ENCODE measurements at regions not wholly inside any gene's neighbourhood (a gene's known extent, or its start where the extent isn't known, plus 50 kb on each side); places are given as distances from the start of the nearest gene placed in this dataset.
"Not testable (repeated sequence)": the region's sequence is repeated elsewhere in the genome, so short reads cannot be mapped to it uniquely, and the experiment has no call there.

DNA sequence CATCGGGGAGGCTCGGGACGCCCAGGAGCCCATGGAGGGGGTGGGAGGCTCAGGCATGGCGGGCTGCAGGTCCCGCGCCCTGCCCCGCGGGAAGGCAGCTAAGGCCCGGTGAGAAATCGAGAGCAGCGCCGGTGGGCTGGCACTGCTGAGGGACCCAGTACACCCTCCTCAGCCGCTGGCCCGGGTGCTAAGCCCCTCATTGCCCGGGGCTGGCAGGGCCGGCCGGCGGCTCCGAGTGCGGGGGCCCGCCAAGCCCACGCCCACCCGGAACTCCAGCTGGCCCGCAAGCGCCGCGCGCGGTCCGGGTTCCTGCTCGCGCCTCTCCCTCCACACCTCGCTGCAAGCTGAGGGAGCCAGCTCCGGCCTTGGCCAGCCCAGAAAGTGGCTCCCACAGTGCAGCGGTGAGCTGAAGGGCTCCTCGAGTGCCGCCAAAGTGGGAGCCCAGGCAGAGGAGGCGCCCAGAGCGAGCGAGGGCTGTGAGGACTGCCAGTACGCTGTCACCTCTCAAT, 195.0 kb upstream of the PIK3R1 start:
- DNase-seq, result not testable (repeated sequence)

DNA sequence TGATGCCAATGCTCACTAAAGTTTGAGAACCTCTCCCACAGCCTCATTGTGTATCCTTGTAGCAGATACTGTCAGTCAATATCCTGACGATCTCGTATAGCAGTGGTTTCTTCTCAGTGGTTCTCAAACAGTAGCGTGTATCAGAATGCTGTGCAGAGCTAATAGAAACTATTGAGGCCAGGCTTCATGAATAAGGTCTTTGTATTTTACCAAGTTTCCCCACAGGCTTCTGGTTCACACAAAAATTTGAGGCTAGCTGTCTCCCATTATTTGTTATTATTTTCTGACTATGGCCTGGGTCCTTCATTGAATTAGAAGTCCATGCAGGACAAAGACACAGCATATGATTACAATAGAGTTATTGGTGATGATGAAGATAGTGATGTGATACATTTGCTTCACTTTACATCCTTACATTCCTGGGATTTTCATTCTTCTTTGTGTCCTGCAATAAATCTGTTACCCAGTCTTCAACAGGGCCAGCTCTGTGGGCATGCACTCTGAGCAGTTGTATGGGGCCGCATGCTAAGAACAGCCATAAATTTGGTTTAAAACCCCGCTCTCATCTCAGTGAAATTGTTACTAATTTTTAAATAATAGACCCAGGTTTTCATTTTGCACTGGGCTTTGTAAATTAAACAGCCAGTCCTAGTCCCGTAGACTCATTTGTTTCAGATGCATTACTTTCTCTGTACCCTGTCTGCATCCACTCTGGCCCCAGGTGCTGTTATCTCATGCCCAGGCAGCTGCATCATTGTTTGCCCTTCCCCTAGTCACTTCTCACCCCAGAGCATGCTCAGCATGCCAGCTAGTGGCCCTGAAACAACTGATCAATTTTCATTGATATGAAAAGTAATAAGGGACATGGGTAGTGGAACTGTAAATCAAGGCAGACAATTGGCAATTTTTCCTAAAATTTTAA, 199.9 kb upstream of the PIK3R1 start:
- no peak for DNase-seq

DNA sequence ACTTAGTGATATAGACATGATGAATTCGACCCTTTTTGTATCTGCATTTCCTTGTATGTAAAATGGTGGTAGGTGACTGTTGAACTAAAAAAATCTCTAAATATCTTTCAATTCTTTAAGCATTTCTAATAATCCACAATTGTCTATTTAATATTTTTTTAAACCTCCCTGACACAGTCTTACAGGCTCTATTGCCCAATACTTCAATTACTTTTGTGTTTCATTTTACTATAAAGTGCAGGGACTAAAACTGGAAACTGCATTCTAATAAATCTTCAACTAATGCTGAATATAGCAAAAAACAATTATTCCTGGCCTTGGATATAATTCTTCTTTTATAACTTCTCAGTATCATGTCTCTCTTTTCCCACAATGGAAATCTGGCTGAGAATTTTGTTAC, 202.7 kb upstream of the PIK3R1 start:
- no peak for DNase-seq

DNA sequence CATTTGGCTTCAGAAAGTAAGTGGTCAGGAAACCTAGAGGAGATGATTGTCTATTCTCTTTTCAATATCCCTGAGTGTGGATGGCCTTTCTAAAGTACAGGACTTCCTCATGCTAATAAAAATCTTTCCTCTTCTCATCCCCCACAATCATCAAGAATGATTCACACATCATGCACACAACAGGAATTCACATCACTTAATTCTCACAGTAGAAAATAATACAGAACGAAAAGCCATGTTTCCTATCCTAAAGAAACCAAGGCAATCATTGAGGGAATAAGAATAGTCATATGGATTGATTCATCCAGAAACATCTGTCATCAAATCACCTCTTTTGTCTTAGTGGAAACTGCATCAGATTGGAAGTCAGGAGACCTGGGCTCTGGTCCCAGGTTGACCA, 203.1 kb upstream of the PIK3R1 start:
- DNase-seq, result no peak

DNA sequence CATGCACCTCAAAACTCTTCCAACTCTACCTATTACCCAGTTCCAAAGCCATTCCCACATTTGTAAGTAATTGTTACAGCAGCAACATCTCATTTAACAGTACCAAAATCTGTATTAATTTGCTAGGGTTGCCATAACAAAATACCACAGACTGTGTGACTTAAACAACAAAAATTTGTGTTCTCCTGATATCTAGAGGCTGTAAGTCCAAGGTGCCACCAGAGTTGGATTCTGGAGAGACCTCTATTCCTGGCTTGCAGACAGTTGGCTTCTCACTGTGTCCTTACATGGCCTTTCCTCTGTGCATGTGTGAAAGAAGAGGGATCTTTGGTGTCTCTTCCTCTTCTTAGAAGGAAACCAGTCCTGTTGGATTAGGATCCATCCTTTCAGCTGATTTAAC, 203.8 kb upstream of the PIK3R1 start:
- DNase-seq, result no peak

DNA sequence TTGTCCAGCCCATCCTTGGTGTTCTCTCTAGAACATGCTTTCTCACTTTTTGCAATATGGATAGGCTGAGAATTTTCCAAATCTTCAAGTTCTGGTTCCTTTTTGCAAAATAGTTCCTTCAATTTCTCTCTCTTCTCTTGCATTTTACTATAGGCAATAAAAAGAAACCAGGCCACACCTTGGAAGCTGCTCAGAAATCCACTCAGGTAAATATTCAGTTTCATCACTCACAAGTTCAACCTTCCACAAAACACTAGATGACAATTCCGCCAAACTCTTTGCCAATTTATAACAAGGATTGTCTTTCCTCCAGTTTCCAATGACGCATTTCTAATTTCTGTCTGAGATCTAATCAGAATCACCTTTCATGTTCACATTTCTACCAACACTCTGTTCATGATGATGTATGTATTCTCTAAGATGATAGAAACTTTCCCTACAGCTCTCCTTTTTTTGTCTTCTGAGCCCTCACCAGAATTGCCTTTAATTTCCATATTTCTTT, 204.2 kb upstream of the PIK3R1 start:
- DNase-seq, result no peak

DNA sequence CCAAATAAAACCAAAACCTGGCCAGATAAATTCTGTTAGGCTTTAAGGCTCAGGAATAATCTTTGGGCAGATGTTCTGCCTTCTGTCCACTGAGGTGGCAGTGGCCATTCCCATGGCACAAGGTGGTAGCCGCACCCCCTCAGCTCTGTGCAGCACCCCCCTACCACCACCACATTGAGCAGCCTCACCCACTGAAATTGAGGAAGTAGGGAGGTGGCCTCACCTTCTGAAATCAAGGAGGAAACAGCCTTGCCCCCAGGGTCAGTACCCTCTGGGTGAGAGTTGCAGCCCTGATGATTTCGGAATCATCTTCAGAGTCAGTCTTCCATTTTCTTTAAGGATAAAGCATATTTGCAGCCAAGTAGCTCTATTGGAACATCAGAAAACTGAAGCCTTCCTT, 204.8 kb upstream of the PIK3R1 start:
- no peak for DNase-seq

DNA sequence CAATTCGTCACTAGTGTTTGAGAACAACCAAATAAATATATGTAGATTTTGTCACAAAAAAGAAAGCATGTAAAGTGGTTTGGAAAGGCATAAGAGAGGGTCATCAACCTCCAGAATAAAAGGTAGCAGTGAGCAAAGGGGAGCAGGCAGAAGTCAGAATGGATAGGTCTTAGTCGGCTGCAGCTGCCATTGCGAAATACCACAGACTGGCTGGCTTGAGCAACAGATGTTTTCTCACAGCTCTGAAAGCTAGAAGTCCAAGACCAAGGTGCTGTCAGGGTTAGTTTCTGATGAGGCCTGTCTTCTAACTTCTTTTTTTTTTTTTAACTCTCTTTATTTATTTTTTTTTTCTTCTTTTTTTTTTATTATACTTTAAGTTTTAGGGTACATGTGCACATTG, 208.1 kb upstream of the PIK3R1 start:
- no peak for DNase-seq

DNA sequence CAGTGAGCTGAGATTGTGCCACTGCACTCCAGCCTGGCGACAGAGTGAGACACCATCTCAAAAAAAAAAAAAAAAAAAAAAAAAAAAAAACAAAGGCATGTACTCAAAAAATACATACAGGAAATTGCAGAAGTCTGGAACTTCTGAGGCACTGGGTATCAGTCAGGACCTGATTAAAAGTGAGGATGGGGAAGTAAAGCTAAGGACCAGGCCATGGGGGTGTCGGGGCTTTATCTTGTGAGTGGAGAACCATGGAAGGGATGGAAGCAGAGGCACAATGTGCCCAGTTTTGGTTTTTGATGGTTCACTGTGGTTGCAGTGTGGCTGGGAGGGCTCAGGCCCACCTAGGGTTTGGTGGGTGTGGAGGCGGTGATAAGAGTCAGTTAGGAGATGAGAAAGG, 212.7 kb upstream of the PIK3R1 start:
- no peak for DNase-seq

DNA sequence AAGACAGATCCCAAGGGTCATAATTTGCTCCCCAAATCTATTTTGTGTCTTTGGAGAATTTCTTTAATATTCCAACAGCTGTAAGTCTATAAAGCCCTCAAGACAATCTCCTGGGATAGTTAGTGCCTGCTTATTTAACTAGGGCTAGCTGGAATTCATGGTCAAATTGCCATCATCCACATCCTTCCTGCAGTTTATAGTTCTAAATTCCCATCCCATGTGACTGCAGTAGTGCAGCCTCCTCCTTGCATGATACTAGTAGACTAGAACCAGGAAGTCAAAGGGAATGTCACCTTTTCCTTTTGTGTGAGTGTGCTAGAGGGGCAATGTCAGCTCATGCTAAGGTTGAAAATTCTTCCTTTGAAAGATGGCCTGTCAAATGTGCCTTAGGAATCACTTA, 214.8 kb upstream of the PIK3R1 start:
- no peak for DNase-seq

DNA sequence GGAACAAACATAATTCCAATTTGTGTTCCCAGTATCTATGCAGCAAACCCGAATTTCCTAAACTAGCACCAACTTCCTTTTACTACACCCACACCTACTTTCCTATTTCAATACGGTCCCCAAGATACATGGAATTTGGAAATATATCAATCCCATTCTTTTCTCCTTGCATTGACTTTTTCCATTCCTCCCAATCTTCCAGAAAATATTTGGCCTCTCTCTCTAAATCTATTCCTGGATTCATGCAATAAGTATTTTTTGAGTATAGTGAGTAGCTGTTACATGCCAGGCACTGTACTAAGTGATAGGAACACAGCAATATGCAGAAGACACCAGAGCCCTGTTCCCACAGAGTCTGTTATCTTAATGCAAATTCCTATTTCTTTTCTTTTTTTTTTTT, 216.2 kb upstream of the PIK3R1 start:
- DNase-seq, result no peak

DNA sequence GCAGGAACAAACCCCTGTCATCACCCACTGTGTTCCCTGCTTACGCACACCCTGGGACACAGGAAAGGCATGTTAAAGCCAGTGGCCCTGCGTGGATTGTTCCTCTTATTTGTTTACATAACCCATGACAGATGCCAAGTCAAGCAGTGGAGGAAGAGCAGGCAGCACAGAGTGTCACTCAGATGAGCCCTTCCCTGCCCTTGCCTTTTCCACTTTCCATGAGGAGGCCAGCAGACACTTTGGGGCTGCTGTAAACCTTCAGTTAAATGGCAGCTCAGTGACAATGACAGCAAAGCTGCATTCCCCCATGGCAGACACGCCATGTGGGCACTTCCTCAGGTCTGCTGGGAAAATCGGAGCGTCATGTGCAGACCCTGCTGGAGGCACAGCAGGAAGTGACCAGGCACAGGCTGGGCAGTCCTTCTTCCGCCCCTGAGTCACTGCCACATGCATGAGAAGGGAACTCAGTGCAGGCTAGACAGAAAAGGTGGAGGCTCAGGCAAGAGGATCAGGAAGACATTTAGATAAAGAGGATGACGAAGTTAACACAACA, 216.8 kb upstream of the PIK3R1 start:
- no peak for DNase-seq

DNA sequence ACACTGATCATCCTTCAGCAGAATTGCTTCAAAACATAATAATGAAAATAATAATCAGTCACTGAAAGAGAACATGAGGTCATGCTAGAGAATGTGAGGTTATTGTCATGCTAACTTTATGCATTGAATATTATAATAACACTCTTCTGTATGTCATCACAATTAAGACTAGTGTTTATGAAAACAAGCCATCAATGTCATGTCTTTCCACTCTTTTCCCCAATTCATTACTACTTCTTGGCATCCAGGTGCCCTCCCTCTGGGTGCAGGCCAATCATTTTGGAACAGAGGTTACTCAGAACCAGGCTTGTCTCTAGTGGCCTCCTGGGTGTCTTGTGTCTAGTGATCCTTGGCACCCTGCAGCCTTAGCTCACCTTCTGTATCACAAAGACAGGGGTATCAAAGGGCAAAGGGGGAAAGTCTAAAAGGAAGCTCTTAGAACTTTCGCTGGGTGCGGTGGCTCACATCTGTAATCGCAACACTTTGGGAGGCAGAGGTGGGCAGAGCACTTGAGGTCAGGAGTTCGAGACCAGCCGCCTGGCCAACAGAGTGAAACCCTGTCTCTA, 217.6 kb upstream of the PIK3R1 start:
- DNase-seq, result no peak

DNA sequence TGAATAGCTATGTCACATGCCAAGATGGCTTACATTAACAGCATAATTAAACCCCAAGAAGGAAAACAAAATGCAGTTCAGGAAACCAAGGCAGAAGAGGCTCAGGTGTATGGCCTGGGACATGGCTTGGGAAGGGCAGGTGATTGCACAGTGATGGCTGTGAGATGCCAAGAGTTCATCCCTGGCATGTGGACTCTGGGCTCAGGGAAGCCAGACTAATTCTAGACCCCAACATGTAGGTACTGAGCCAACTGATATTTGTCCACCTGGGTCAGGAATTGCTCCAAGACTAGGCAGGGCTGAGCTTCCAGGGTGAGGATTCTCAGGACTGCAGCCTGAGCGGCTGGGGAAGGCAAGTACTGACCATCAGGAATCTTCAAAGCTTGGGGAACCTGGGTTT, 218.4 kb upstream of the PIK3R1 start:
- no peak for DNase-seq

DNA sequence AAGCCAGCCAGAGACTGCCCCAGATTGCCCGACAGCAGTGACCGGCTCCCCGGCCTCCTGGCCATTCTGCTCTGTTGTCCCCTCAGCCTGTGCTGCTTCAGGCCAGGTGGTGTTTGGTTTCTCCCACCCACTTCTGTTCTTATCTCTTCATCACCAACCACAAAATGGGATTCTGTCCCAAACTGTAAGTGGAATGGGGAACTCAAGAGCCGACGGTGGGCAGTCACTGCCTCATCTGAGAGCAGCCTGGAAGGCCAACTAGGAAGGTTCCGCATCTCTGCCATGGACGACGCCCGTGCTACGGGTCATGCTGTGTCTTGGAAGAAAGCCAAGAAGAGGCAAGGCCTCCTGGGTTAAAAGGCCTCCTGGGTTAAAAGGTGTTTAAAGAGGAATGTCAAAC, 219.0 kb upstream of the PIK3R1 start:
- DNase-seq, result no peak

DNA sequence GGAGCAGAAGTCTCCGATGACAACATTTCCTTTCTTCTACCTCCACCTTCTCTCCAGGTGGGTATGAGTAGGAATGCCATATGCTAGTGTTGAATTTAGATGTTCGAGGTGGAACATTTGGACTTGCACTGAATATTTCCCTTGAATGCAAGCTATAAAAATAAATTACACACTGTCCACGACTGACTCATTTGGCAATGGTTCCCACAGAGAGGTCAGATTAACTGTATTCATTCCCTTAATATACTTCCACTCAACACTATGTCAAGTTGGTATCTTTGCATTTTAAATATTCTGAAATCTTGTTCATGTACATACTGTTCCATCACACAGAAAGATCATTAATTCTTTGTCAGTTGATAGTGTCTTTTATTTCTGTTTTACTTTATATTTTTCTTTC, 222.6 kb upstream of the PIK3R1 start:
- DNase-seq, result no peak

DNA sequence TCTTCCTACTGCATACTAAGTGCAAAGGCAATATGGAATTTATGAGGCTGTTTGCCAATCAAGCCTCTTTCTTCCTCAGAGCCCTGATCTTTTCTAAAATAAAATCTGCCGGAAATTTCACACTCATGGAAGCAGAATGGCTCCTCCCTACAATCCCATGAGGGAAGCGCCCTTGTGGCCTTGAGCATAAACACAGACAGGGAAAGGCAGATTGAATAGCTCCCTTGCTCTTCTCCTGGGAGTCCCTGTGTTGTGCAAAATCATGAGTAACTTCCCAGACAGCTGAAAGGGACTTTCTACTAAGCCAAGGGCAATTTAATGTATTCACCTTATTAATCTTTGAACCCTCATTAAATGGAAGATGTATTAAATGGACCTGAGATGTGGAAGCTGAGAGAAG, 226.1 kb upstream of the PIK3R1 start:
- no peak for DNase-seq

DNA sequence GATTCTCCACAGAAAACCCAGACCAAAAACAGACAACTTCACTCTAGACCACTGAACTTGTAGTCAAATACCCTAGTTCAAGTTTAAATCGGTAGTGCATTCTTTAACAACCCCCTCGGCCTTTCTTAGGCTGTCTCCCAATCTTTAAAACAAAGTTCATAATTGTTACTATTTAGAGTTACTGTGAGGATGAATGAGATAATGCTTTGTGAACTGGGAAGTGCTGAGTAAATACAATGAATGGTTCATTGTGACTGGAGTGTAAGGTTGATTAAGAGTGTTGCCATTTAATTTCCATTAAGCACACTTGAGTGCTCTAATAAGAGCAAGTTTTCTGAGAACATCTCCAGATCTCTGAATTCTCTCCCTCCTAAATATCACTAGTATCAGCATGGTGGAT, 228.8 kb upstream of the PIK3R1 start:
- DNase-seq, result no peak

DNA sequence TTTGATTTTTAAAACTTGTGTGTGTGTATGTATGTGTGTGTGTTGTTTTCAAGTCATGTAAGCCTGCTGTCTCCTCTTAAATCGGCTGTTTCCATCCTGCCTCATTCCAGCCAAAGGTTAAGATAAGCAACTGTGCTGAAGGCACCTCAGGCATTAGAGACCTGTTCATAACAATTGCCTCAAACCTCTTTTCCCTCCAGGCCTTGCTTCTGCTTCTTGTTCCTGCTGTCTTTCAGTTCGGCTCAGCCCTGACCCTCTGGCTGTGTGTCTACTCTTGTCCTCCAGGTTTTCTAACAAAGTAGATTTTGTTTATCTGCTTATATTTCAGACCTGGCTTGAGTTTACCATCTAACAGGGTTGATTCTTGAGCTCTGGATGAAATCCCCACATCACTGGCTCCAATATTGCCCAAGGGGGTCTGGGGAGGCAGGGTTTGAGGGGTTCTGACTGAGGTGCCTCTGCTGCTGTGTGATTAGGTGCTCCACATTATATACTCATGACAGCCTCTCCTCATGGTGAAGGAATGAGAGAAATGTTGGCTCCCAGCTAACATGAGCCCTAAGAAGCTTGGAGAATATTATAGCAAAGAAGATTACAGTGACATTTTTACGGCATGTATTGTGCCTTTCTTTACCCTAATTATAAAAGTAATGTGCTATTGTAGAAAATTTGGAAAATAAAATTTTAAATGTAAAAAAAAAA, 229.7 kb upstream of the PIK3R1 start:
- no peak for DNase-seq

DNA sequence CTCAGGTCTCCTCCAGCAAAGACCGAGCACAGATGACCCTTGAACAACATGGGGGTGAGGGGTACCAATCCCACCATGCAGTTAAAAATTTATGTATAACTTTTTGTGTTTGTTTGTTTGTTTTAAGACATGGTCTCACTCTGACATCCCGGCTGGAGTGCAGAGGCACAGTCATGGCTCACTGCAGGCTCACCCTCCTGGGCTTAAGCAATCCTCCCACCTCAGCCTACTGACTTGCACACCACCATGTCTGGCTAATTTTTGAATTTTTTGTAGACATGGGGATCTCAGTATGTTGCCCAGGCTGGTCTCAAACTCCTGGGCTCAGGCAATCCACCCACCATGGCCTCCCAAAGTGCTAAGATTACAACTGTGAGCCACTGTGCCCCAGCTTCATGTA, 231.0 kb upstream of the PIK3R1 start:
- no peak for DNase-seq

DNA sequence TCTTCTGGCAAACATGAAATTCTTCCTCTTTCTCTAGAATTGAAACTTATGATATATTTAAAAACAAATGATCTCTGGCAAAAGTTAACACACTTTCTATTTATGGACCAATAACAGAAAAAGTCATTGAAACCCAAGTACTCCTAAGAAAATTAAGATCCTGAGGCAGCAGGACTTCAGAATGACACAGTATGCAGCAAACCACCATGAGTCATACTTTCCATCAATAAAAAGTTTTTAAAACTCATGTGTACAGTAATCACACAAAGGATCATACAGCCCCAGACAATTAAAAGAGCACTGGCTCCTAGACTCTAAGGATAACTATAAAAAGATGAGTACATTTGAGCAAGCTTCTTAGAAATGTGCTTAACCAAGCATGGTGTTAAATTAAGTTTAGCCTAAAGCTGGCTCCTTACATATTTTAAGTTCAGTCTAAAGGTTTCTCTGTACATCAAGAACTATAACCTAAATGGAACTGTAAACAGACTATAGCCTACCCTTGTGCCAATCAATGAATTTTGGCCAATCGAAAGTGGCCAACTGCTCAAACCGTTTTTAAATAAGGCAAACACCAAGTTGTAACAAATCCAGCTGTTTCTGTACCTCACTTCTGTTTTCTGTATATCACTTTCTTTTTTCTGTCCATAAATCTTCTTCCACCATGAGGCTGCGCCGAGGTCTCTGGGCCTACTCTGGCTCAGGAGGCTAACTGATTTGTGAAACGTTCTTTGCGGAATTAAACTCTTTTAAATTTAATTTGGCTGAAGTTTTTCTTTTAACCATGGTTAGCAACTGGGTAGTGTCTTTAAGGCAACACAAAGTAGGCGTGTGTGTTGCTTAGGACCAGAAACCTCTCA, 232.1 kb upstream of the PIK3R1 start:
- no peak for DNase-seq

DNA sequence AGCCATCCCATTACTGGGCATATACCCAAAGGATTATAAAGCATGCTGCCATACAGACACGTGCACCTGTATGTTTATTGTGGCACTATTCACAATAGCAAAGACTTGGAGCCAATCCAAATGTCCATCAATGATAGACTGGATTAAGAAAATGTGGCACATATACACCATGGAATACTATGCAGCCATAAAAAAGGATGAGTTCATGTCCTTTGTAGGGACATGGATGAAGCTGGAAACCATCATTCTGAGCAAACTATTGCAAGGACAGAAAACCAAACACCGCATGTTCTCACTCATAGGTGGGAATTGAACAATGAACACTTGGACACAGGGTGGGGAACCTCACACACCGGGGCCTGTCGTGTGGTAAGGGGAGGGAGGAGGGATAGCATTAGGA, 233.4 kb upstream of the PIK3R1 start:
- not testable (repeated sequence) for DNase-seq
